WI38 (cell line): ENCODE measurements at regions not wholly inside any gene's neighbourhood (a gene's known extent, or its start where the extent isn't known, plus 50 kb on each side); places are given as distances from the start of the nearest gene placed in this dataset.

Experiments used
- H3K4me3 ChIP-seq: 2 replicates; pipeline ENCODE4 v1.5.1; 2011; ENCODE audit warnings: low read depth, mild to moderate bottlenecking, control low read depth, low read length
- TF ChIP-seq, protein P1 (sequence below): IDR thresholded peaks from 2 replicates; pipeline ENCODE4 v1.5.1; 2012; ENCODE audit warnings: low read depth, mild to moderate bottlenecking, control low read depth, low read length

- no peak overlapping the region for H3K4me3 ChIP-seq
- TF ChIP-seq, protein P1, sequence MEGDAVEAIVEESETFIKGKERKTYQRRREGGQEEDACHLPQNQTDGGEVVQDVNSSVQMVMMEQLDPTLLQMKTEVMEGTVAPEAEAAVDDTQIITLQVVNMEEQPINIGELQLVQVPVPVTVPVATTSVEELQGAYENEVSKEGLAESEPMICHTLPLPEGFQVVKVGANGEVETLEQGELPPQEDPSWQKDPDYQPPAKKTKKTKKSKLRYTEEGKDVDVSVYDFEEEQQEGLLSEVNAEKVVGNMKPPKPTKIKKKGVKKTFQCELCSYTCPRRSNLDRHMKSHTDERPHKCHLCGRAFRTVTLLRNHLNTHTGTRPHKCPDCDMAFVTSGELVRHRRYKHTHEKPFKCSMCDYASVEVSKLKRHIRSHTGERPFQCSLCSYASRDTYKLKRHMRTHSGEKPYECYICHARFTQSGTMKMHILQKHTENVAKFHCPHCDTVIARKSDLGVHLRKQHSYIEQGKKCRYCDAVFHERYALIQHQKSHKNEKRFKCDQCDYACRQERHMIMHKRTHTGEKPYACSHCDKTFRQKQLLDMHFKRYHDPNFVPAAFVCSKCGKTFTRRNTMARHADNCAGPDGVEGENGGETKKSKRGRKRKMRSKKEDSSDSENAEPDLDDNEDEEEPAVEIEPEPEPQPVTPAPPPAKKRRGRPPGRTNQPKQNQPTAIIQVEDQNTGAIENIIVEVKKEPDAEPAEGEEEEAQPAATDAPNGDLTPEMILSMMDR, result no peak
Measured at GRCh38 chr2:770776-771175, 93.6 kb upstream of the TMEM18 start.

GRCh38 chr2:769771-770170 lies 92.6 kb upstream of the TMEM18 start:
- TF ChIP-seq, protein P1, result no peak
- no peak overlapping the region for H3K4me3 ChIP-seq

GRCh38 chr2:768451-768850 lies 91.2 kb upstream of the TMEM18 start:
- TF ChIP-seq, protein P1, result no peak
- no peak overlapping the region for H3K4me3 ChIP-seq

GRCh38 chr2:767944-768343 lies 90.7 kb upstream of the TMEM18 start:
- TF ChIP-seq, protein P1, result no peak
- H3K4me3 ChIP-seq, result no peak overlapping the region

DNA sequence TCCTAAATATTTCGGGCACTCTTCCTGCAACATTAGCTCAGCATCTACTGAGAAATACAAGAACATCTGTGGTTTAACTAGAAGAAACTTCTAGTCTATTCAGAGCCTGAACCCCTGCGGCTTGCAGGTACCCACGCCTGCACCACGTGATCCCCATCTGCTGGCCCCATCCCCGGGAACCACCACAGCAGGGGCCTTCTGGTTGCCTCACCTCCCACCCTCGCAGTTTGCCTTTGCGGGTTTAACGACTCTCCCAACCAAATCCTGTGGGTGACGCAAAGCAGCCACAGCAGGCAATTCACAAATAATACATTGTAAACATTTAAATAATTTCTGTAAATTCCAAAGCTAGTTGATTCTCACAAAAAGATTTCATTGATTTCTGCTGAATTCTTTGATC lies 90.2 kb upstream of the TMEM18 start:
- no peak overlapping the region for H3K4me3 ChIP-seq
- TF ChIP-seq, protein P1, result no peak

GRCh38 chr2:766255-766654 lies 89.0 kb upstream of the TMEM18 start:
- TF ChIP-seq, protein P1, result no peak
- no peak overlapping the region for H3K4me3 ChIP-seq

DNA sequence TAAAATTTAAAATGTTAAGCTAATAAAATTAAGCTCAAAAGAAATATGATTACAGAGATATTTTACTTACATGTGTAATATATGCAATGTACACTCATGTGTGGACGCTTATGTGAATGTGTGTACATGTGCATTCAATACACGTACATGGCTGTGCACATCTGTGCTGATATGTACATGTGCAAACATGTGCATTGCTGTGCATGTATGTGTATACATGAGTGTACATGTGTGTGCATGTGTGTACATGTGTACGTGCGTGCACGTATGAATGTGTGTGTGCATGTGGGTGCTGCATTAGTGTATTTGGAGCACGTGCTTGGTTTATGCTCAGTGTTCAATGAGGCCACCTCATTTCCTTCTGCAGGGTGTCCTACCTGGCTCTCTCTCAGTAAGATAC lies 88.2 kb upstream of the TMEM18 start:
- H3K4me3 ChIP-seq, result no peak overlapping the region
- TF ChIP-seq, protein P1, result no peak
